ENCODE measurements at regions not wholly inside any gene's neighbourhood (a gene's known extent, or its start where the extent isn't known, plus 50 kb on each side); places are given as distances from the start of the nearest gene placed in this dataset.

DNA sequence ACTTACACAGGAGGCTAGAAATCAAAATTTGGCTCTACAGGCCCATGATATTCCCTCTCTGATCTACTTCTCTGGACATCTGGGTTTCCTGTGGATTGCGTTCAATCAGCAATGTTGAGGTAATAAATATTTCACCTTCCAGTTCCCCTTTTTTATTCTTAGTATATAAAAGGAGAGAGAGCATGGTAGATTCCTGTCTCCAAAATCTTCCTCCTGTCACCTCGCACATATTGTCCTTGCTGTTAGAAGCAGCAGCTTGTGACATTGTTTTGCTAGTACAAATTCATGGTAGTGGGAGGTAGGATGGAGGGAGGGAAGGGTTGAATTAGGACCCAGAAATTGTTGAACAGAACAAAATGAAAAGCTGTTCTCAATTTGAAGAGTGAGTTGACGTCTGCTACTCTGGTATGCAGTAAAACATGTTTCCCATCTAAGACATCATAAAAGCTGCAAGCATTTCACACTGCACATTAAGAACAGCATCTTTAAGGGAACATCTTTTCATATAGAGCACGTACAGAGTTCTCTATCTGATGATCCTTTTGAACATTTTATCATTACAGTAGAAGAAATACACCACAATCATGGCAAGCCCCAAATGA lies 156.4 kb downstream of the RDH14 start:
- TF ChIP-seq, protein P1, sequence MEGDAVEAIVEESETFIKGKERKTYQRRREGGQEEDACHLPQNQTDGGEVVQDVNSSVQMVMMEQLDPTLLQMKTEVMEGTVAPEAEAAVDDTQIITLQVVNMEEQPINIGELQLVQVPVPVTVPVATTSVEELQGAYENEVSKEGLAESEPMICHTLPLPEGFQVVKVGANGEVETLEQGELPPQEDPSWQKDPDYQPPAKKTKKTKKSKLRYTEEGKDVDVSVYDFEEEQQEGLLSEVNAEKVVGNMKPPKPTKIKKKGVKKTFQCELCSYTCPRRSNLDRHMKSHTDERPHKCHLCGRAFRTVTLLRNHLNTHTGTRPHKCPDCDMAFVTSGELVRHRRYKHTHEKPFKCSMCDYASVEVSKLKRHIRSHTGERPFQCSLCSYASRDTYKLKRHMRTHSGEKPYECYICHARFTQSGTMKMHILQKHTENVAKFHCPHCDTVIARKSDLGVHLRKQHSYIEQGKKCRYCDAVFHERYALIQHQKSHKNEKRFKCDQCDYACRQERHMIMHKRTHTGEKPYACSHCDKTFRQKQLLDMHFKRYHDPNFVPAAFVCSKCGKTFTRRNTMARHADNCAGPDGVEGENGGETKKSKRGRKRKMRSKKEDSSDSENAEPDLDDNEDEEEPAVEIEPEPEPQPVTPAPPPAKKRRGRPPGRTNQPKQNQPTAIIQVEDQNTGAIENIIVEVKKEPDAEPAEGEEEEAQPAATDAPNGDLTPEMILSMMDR (conservative IDR thresholded peaks at IDR 0.05; ENCODE audit: low read depth in 2 of 2), result no peak
- no peak for TF ChIP-seq POLR2AphosphoS5 (IDR thresholded peaks at IDR 0.05; ENCODE audit: low read depth)
- TF ChIP-seq EZH2phosphoT487 (IDR thresholded peaks at IDR 0.05; ENCODE audit: unreplicated experiment), result no peak
